ENCODE measurements at regions not wholly inside any gene's neighbourhood (a gene's known extent, or its start where the extent isn't known, plus 50 kb on each side); places are given as distances from the start of the nearest gene placed in this dataset.

GRCh38 chr12:130240831-130241590 is 78.7 kb downstream of the FZD10 start:
- peaks cover 0 to 13% of the 10 kb centered on the region in 2 experiments for H3K9me3 ChIP-seq (ENCODE audit: control insufficient read depth in 1 of 2, insufficient read depth in 1 of 2, low read length in 2 of 2)
- TF ChIP-seq, protein P1, sequence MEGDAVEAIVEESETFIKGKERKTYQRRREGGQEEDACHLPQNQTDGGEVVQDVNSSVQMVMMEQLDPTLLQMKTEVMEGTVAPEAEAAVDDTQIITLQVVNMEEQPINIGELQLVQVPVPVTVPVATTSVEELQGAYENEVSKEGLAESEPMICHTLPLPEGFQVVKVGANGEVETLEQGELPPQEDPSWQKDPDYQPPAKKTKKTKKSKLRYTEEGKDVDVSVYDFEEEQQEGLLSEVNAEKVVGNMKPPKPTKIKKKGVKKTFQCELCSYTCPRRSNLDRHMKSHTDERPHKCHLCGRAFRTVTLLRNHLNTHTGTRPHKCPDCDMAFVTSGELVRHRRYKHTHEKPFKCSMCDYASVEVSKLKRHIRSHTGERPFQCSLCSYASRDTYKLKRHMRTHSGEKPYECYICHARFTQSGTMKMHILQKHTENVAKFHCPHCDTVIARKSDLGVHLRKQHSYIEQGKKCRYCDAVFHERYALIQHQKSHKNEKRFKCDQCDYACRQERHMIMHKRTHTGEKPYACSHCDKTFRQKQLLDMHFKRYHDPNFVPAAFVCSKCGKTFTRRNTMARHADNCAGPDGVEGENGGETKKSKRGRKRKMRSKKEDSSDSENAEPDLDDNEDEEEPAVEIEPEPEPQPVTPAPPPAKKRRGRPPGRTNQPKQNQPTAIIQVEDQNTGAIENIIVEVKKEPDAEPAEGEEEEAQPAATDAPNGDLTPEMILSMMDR (IDR thresholded peaks at IDR 0.05): no peak
- H3K9me3 Mint-ChIP-seq: no peaks in the 10 kb centered on the region
- no peaks in the 10 kb centered on the region for H3K27me3 ChIP-seq (ENCODE audit: control insufficient read depth in 1 of 2, insufficient read depth in 2 of 2, low read length in 2 of 2)
- peaks cover 11% of the 10 kb centered on the region for H3K27me3 Mint-ChIP-seq
- H3K4me1 ChIP-seq (ENCODE audit: insufficient read depth, low read length): no peaks in the 10 kb centered on the region
- ChIA-PET POLR2A (no interaction called here), CTCF (no interaction called here)
- no peak overlapping the region for H3K4me3 Mint-ChIP-seq
- no peak overlapping the region for H3K4me3 ChIP-seq (ENCODE audit: low read length)
- intact Hi-C loops (cut with DNase I, micrococcal nuclease): no loop called here
- no peaks in the 10 kb centered on the region for H3K4me1 Mint-ChIP-seq (ENCODE audit: low read depth)
- H3K27ac Mint-ChIP-seq: no peak overlapping the region
- no peak overlapping the region for H3K27ac ChIP-seq (ENCODE audit: low read depth in 1 of 2, low read length in 2 of 2)
- ATAC-seq (ENCODE audit: poor library complexity) (no peak), DNase-seq (no peak)
- no peaks in the 10 kb centered on the region for H3K36me3 ChIP-seq (ENCODE audit: insufficient read depth, low read length)
- no peaks in the 10 kb centered on the region for H3K36me3 Mint-ChIP-seq (ENCODE audit: low read depth)

GRCh38 chr12:130242506-130242905 is 80.2 kb downstream of the FZD10 start:
- Mint-ChIP-seq H3K27me3 (peaks cover 9% of the 10 kb centered on the region), H3K36me3 (ENCODE audit: low read depth) (no peaks in the 10 kb centered on the region), H3K27ac (no peak overlapping the region), H3K9me3 (no peaks in the 10 kb centered on the region), H3K4me3 (no peak overlapping the region), H3K4me1 (ENCODE audit: low read depth) (no peaks in the 10 kb centered on the region)
- CTCF ChIA-PET: no interaction called here
- intact Hi-C loops (cut with DNase I, micrococcal nuclease): no loop called here
- Histone ChIP-seq H3K4me3 (ENCODE audit: low read length) (no peak overlapping the region), H3K27me3 (ENCODE audit: control insufficient read depth in 1 of 2, insufficient read depth in 2 of 2, low read length in 2 of 2) (no peaks in the 10 kb centered on the region), H3K36me3 (ENCODE audit: insufficient read depth, low read length) (no peaks in the 10 kb centered on the region), H3K9me3 (ENCODE audit: control insufficient read depth in 1 of 2, insufficient read depth in 1 of 2, low read length in 2 of 2) (peaks cover 0 to 13% of the 10 kb centered on the region in 2 experiments), H3K27ac (ENCODE audit: low read depth in 1 of 2, low read length in 2 of 2) (no peak overlapping the region), H3K4me1 (ENCODE audit: insufficient read depth, low read length) (no peaks in the 10 kb centered on the region)
- POLR2A ChIA-PET: no interaction called here
- TF ChIP-seq, protein P1 (IDR thresholded peaks at IDR 0.05): no peak
- ATAC-seq (ENCODE audit: poor library complexity) (no peak), DNase-seq (no peak)

DNA sequence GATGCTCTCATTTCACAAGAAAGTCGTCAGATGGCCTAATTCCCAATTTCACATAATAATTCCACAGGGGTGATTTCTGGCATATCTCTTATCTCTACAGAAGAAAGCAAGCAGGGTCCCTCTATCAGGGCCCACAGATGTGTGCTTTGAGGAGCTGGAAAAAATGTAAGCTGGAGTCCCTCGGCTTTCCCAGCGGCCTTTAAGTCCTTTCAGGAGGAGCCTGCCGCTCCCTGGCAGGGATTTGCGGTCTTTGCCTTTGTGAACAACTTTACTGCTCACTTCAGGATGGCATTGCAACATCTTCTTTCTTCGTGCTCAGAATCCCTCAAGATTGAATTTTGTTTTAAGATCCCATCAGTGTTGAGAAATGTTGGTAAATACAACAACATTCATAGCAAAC is 83.0 kb downstream of the FZD10 start:
- Histone ChIP-seq H3K9me3 (ENCODE audit: control insufficient read depth in 1 of 2, insufficient read depth in 1 of 2, low read length in 2 of 2) (peaks cover 0 to 18% of the 10 kb centered on the region in 2 experiments), H3K4me3 (ENCODE audit: low read length) (no peak overlapping the region), H3K27ac (ENCODE audit: low read depth in 1 of 2, low read length in 2 of 2) (no peak overlapping the region), H3K36me3 (ENCODE audit: insufficient read depth, low read length) (no peaks in the 10 kb centered on the region), H3K4me1 (ENCODE audit: insufficient read depth, low read length) (no peaks in the 10 kb centered on the region), H3K27me3 (ENCODE audit: control insufficient read depth in 1 of 2, insufficient read depth in 2 of 2, low read length in 2 of 2) (no peaks in the 10 kb centered on the region)
- POLR2A ChIA-PET: no interaction called here
- DNase-seq (no peak), ATAC-seq (ENCODE audit: poor library complexity) (no peak)
- TF ChIP-seq, protein P1 (IDR thresholded peaks at IDR 0.05): no peak
- H3K4me1 Mint-ChIP-seq (ENCODE audit: low read depth): no peaks in the 10 kb centered on the region
- intact Hi-C loops (cut with DNase I, micrococcal nuclease): no loop called here
- no peak overlapping the region for H3K4me3 Mint-ChIP-seq
- no peaks in the 10 kb centered on the region for H3K9me3 Mint-ChIP-seq
- CTCF ChIA-PET: no interaction called here
- no peak overlapping the region for H3K27ac Mint-ChIP-seq
- H3K36me3 Mint-ChIP-seq (ENCODE audit: low read depth): no peaks in the 10 kb centered on the region
- H3K27me3 Mint-ChIP-seq: peaks cover 2% of the 10 kb centered on the region

Data from CD4-positive, alpha-beta T cell (primary cell).